ENCODE measurements at regions not wholly inside any gene's neighbourhood (a gene's known extent, or its start where the extent isn't known, plus 50 kb on each side); places are given as distances from the start of the nearest gene placed in this dataset.
"Not testable (repeated sequence)": the region's sequence is repeated elsewhere in the genome, so short reads cannot be mapped to it uniquely, and the experiment has no call there.

GRCh38 chr2:111478335-111478734 is 357.6 kb downstream of the BCL2L11 start:
- not testable (repeated sequence) for H3K4me2 ChIP-seq (ENCODE audit: extremely low read depth, insufficient read depth, low read length); DNase-seq (ENCODE audit: low read depth in 2 of 2); H3K9ac ChIP-seq (ENCODE audit: insufficient read depth, low read length); H3K9me3 ChIP-seq (ENCODE audit: control insufficient read depth, insufficient read depth, low read depth, low read length); H3K27ac ChIP-seq (ENCODE audit: insufficient read depth, low read length); H3K36me3 ChIP-seq (ENCODE audit: control insufficient read depth, insufficient read depth, low read length); H3K27me3 ChIP-seq (ENCODE audit: control insufficient read depth, insufficient read depth, low read length); H3K4me1 ChIP-seq (ENCODE audit: control insufficient read depth, extremely low read depth, insufficient read depth, low read length); H2AFZ ChIP-seq (ENCODE audit: low read length); H4K20me1 ChIP-seq (ENCODE audit: control insufficient read depth, extremely low read depth, insufficient read depth, low read length); H3K4me3 ChIP-seq (replicated peaks in 1 of 4; ENCODE audit: control extremely low read depth in 1 of 4, insufficient read depth in 1 of 4, low read depth in 3 of 4, low read length in 4 of 4)
- H3K79me2 ChIP-seq (ENCODE audit: control insufficient read depth, insufficient read depth, low read length): peaks cover 60% of the 10 kb centered on the region
- peak in 1 of 2 donors; percentile 17 for TF ChIP-seq CTCF (conservative IDR thresholded peaks at IDR 0.05 in 1 of 2, IDR thresholded peaks at IDR 0.05 in 1 of 2; ENCODE audit: low read depth in 1 of 2, low read length in 2 of 2)

GRCh38 chr2:111478871-111479318 is 358.2 kb downstream of the BCL2L11 start:
- not testable (repeated sequence) for DNase-seq (ENCODE audit: low read depth in 2 of 2); H4K20me1 ChIP-seq (ENCODE audit: control insufficient read depth, extremely low read depth, insufficient read depth, low read length); H3K27me3 ChIP-seq (ENCODE audit: control insufficient read depth, insufficient read depth, low read length); H3K9ac ChIP-seq (ENCODE audit: insufficient read depth, low read length); H3K4me2 ChIP-seq (ENCODE audit: extremely low read depth, insufficient read depth, low read length); H3K36me3 ChIP-seq (ENCODE audit: control insufficient read depth, insufficient read depth, low read length); H3K9me3 ChIP-seq (ENCODE audit: control insufficient read depth, insufficient read depth, low read depth, low read length); H3K4me1 ChIP-seq (ENCODE audit: control insufficient read depth, extremely low read depth, insufficient read depth, low read length); H3K27ac ChIP-seq (ENCODE audit: insufficient read depth, low read length); H3K4me3 ChIP-seq (replicated peaks in 1 of 4; ENCODE audit: control extremely low read depth in 1 of 4, insufficient read depth in 1 of 4, low read depth in 3 of 4, low read length in 4 of 4); H2AFZ ChIP-seq (ENCODE audit: low read length)
- peaks cover 60% of the 10 kb centered on the region for H3K79me2 ChIP-seq (ENCODE audit: control insufficient read depth, insufficient read depth, low read length)

- H3K9me3 ChIP-seq (ENCODE audit: control insufficient read depth, insufficient read depth, low read depth, low read length); H3K4me1 ChIP-seq (ENCODE audit: control insufficient read depth, extremely low read depth, insufficient read depth, low read length); H3K9ac ChIP-seq (ENCODE audit: insufficient read depth, low read length); H3K27me3 ChIP-seq (ENCODE audit: control insufficient read depth, insufficient read depth, low read length); H3K4me2 ChIP-seq (ENCODE audit: extremely low read depth, insufficient read depth, low read length); H2AFZ ChIP-seq (ENCODE audit: low read length); H3K36me3 ChIP-seq (ENCODE audit: control insufficient read depth, insufficient read depth, low read length); H4K20me1 ChIP-seq (ENCODE audit: control insufficient read depth, extremely low read depth, insufficient read depth, low read length); H3K4me3 ChIP-seq (replicated peaks in 1 of 4; ENCODE audit: control extremely low read depth in 1 of 4, insufficient read depth in 1 of 4, low read depth in 3 of 4, low read length in 4 of 4): not testable (repeated sequence)
- Histone ChIP-seq H3K79me2 (ENCODE audit: control insufficient read depth, insufficient read depth, low read length) (peaks cover 59% of the 10 kb centered on the region), H3K27ac (ENCODE audit: insufficient read depth, low read length) (peak overlapping the region; percentile 67)
- peak; percentile 70 to 77 for DNase-seq (ENCODE audit: low read depth in 2 of 2)
These were observed 359.4 kb downstream of the BCL2L11 start for GRCh38 chr2:111480016-111480625.

GRCh38 chr2:111480633-111481032 is 359.9 kb downstream of the BCL2L11 start:
- TF ChIP-seq CTCF (conservative IDR thresholded peaks at IDR 0.05 in 1 of 2, IDR thresholded peaks at IDR 0.05 in 1 of 2; ENCODE audit: low read depth in 1 of 2, low read length in 2 of 2): peak in 1 of 2 donors; percentile 10
- Histone ChIP-seq H3K27ac (ENCODE audit: insufficient read depth, low read length) (peak overlapping the region; percentile 67), H3K9ac (ENCODE audit: insufficient read depth, low read length) (peak overlapping the region; percentile 16), H3K79me2 (ENCODE audit: control insufficient read depth, insufficient read depth, low read length) (peaks cover 61% of the 10 kb centered on the region)
- H3K4me2 ChIP-seq (ENCODE audit: extremely low read depth, insufficient read depth, low read length); H3K4me3 ChIP-seq (replicated peaks in 1 of 4; ENCODE audit: control extremely low read depth in 1 of 4, insufficient read depth in 1 of 4, low read depth in 3 of 4, low read length in 4 of 4); DNase-seq (ENCODE audit: low read depth in 2 of 2); H2AFZ ChIP-seq (ENCODE audit: low read length); H4K20me1 ChIP-seq (ENCODE audit: control insufficient read depth, extremely low read depth, insufficient read depth, low read length); H3K9me3 ChIP-seq (ENCODE audit: control insufficient read depth, insufficient read depth, low read depth, low read length); H3K27me3 ChIP-seq (ENCODE audit: control insufficient read depth, insufficient read depth, low read length); H3K4me1 ChIP-seq (ENCODE audit: control insufficient read depth, extremely low read depth, insufficient read depth, low read length); H3K36me3 ChIP-seq (ENCODE audit: control insufficient read depth, insufficient read depth, low read length): not testable (repeated sequence)

- H3K9ac ChIP-seq (ENCODE audit: insufficient read depth, low read length): not testable (repeated sequence)
These were observed 360.5 kb downstream of the BCL2L11 start for GRCh38 chr2:111481219-111481618.

More at GRCh38 chr2:111481219-111481618, 360.5 kb downstream of the BCL2L11 start:
- H3K36me3 ChIP-seq (ENCODE audit: control insufficient read depth, insufficient read depth, low read length); DNase-seq (ENCODE audit: low read depth in 2 of 2); H3K4me2 ChIP-seq (ENCODE audit: extremely low read depth, insufficient read depth, low read length); H3K4me3 ChIP-seq (replicated peaks in 1 of 4; ENCODE audit: control extremely low read depth in 1 of 4, insufficient read depth in 1 of 4, low read depth in 3 of 4, low read length in 4 of 4); H4K20me1 ChIP-seq (ENCODE audit: control insufficient read depth, extremely low read depth, insufficient read depth, low read length); H2AFZ ChIP-seq (ENCODE audit: low read length); H3K9me3 ChIP-seq (ENCODE audit: control insufficient read depth, insufficient read depth, low read depth, low read length); H3K27ac ChIP-seq (ENCODE audit: insufficient read depth, low read length); H3K4me1 ChIP-seq (ENCODE audit: control insufficient read depth, extremely low read depth, insufficient read depth, low read length); H3K27me3 ChIP-seq (ENCODE audit: control insufficient read depth, insufficient read depth, low read length): not testable (repeated sequence)
- H3K79me2 ChIP-seq (ENCODE audit: control insufficient read depth, insufficient read depth, low read length): peaks cover 63% of the 10 kb centered on the region
